Ovary (tissue), 3 donors: ENCODE measurements at regions not wholly inside any gene's neighbourhood (a gene's known extent, or its start where the extent isn't known, plus 50 kb on each side); places are given as distances from the start of the nearest gene placed in this dataset.

ENCODE experiments used
- EP300 ChIP-seq: sonication (generic); formaldehyde crosslinking; IDR thresholded peaks from one replicate; pipeline ENCODE4 v1.6.1; 2017; ENCODE audit warnings: antibody characterized with exemption
- POLR2A ChIP-seq: fragments of 450-650 bp; IDR thresholded peaks from one replicate; pipeline ENCODE4 v1.6.1; 2017; ENCODE audit warnings: antibody characterized with exemption, mild to moderate bottlenecking, moderate library complexity
- TF ChIP-seq, protein P1 (sequence below), 3 donors: fragments of 450-650 bp in 2 of 3; fragments of 200-600 bp in 1 of 3; IDR thresholded peaks; one replicate each; pipeline versions ENCODE4 v1.5.1 to v1.8.0; 2016 to 2022; ENCODE audit warnings: antibody characterized with exemption in 3 of 3, mild to moderate bottlenecking in 1 of 3
- donor health status: DM: no; HTN: no; CAD: no.

DNA sequence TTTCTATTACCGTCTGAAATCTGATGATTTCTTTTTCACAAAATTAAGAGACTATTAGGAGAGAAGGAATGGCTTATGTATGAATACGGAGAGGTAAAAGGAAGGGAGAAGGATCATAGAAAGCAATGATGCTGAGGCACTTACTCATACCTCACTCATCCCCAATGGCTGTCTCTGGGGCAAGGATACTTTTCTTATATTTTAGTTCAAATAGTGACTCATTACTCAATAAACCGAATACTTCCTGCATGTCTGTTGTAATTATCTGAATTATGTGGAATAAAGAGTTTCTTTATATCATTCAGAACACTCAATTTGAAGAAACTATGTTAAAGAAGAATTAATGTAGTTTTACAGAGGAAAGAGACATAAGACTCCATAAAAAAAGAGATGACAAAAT lies 284.5 kb upstream of the NUDT12 start:
- no peak for TF ChIP-seq EP300
- TF ChIP-seq, protein P1, sequence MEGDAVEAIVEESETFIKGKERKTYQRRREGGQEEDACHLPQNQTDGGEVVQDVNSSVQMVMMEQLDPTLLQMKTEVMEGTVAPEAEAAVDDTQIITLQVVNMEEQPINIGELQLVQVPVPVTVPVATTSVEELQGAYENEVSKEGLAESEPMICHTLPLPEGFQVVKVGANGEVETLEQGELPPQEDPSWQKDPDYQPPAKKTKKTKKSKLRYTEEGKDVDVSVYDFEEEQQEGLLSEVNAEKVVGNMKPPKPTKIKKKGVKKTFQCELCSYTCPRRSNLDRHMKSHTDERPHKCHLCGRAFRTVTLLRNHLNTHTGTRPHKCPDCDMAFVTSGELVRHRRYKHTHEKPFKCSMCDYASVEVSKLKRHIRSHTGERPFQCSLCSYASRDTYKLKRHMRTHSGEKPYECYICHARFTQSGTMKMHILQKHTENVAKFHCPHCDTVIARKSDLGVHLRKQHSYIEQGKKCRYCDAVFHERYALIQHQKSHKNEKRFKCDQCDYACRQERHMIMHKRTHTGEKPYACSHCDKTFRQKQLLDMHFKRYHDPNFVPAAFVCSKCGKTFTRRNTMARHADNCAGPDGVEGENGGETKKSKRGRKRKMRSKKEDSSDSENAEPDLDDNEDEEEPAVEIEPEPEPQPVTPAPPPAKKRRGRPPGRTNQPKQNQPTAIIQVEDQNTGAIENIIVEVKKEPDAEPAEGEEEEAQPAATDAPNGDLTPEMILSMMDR (IDR thresholded peaks at IDR 0.05) = no peak
- no peak for TF ChIP-seq POLR2A
